Suppressor macrophage treated with lipopolysaccharide for 1 hour (primary cell): ENCODE measurements at regions not wholly inside any gene's neighbourhood (a gene's known extent, or its start where the extent isn't known, plus 50 kb on each side); places are given as distances from the start of the nearest gene placed in this dataset.
"Not testable (repeated sequence)": the region's sequence is repeated elsewhere in the genome, so short reads cannot be mapped to it uniquely, and the experiment has no call there.

Experiments used
- DNase-seq, 3 donors: peaks; one replicate each; pipeline ENCODE4 v3.0.0-alpha.2; 2020 to 2022

- peak in 1 of 3 donors; percentile 58 for DNase-seq
Observed at GRCh38 chr22:46026899-46027210, 49.9 kb upstream of the WNT7B start.

GRCh38 chr22:46027211-46028105 is 50.5 kb upstream of the WNT7B start:
- peak; percentile 69 to 87 (median 71) for DNase-seq

- DNase-seq, result no peak
Observed at GRCh38 chr22:46028106-46028991, 51.4 kb upstream of the WNT7B start.

DNA sequence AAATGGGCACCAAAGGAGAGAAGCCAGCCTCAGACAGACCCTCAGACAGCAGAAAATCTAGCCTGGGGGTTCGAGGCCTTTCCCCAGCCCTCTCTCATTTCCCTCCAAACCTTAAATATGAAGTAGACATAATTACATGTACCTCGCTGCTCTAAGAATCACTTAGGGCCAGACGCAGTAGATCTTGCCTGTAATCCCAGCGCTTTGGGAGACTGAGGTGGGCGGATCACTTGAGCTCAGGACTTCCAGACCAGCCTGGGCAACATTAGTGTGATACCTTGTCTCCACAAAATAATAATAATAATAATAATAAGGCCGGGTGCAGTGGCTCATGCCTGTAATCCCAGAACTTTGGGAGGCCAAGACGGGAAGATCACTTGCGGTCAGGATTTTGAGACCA is 52.1 kb upstream of the WNT7B start:
- DNase-seq, result no peak

DNA sequence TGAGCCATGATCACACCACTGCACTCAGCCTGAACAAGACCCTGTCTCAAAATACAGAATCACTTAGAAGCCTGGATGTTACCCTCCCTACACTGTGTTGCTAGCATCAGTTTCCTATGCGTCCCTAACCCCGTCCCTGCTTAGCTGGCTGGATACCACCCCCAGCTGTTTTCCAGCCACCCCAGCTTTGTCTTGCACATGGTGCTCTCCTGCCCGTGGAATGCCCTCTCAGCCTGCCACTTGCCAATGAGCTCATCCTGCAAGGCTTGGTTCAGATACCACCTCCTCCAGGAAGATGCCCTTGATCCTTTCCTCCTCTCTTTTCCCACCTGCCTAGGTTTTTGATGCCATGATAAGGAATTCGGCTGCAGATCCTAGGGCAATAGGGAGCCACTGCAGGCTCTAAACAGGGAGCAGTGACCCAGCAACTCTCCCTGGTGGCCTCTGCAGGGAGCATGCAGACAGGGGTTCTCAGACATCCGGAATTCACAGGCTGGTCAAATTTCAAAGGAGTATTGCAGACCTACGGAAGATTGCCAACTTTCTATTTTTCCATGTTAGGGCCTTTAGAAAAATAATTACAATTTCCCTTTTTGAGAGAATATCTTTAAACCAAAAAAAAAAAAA is 52.7 kb upstream of the WNT7B start:
- no peak for DNase-seq

DNA sequence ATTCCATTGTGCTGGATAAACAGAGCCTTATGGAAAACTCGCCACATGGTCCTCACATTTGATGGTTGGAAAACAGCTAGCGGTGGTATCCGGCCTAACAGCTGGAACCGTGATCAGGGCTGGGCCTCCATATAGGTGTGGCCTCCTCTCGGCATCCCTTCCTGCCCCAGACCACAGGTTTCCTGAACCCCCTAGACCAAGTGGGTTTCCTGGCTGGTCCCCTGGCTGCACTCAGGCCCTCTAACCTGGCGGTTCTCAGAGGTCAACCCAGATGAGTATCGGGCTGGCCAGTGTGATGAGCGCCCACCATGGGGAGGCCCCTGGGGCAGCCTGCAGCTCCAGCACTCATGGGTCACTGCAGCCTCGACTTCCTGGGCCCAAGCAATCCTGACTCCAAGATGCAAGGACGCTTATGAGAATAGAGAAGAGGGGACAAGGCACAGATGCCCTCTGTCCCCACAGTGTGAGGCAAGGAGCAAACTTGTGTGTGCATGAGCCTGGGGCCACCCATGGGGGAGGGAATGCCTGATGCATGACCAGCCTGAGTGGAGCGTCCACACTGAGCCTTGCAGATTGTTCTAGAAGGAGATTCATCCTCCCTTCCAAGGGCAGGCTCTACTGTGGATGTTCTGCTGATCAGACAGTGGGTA is 53.4 kb upstream of the WNT7B start:
- no peak for DNase-seq

GRCh38 chr22:46031066-46031465 is 54.1 kb upstream of the WNT7B start:
- DNase-seq, result no peak

GRCh38 chr22:46031557-46031956 is 54.6 kb upstream of the WNT7B start:
- no peak for DNase-seq

DNA sequence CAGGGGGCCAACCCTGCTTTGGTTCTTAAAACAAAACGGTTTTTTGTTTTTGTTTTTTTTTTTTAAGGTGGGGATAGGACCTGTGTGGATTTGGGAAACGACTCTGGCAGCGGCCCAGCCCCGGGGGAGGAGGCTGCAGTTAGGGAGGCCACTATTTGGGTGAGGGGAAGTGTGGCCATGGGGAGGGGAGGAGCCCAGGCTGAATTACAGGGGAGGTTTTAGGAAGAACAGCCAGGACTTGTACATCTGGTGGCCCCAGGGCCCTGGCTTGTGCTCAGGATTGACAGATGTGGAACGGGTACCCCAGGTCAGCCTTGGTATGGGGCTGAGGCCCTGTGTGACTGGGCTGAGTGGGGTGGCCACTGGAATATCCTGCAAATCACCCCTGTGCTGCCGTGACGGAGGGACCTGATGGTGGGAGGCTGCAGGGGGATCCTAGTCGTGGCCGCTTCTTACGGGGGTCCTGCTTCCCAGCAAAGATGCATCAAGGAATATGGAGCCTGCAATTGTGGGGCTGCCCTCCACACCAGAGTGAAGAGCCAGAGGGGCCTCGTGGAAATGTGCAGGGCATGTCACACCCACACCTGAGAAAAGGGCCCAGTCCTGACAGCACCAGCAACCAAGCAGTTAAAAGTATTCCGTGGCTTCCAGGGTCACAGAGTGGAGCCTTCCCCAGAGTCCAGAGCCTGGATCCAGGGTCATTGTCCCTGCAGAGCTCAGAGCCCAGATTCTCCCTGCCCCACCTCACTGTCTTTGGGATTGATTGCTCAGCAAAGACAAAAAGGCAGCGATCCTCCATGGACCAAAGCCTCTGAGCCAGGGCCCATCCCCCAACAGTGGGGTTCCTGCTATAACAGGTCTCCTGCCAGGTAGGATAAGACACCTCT is 55.2 kb upstream of the WNT7B start:
- DNase-seq, result no peak

- DNase-seq, result no peak
Observed at GRCh38 chr22:46033256-46034200, 56.6 kb upstream of the WNT7B start.

- not testable (repeated sequence) for DNase-seq
Observed at GRCh38 chr22:46034480-46034879, 57.5 kb upstream of the WNT7B start.

GRCh38 chr22:46035380-46035741 is 58.4 kb upstream of the WNT7B start:
- no peak for DNase-seq

DNA sequence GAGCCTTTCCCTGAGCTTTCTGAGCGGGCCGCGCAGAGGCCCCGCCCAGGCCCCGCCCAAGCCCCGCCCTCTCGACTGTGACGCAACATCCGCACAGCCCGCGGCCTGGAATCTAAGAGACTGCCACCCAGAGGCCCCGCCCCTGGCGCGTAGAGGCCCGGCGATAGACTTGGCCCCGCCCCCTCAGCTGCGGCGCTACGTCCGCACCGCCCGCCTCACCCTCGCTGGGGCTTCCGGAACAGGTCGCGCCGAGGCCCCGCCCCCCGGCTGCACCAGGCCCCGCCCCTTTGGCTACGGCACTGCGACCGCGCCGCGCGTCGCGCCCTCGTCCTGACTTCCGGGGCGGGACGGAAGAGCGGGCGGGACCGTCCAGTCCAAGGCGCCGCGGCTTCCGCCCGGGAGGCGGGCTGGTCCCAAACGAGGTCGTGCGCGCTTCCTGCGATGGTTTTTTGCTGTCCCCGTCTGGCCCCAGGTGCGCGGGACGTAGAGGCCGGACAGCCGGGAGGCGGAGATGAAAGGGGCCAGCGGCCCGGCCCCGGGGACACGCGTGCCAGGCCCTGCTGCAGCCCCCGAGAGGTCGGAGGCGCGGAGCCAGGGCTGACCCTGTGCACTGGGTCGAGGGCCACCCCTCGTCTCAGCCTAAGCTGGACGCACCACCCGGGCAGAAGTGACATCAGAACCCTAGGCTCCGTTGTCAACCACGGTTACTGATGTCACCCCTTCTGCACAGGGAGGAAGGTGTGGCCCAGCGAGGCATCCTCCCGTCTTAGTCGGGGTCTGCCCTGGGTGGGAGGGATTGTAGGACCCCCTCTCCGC is 59.0 kb upstream of the WNT7B start:
- DNase-seq, result peak; percentile 100

DNA sequence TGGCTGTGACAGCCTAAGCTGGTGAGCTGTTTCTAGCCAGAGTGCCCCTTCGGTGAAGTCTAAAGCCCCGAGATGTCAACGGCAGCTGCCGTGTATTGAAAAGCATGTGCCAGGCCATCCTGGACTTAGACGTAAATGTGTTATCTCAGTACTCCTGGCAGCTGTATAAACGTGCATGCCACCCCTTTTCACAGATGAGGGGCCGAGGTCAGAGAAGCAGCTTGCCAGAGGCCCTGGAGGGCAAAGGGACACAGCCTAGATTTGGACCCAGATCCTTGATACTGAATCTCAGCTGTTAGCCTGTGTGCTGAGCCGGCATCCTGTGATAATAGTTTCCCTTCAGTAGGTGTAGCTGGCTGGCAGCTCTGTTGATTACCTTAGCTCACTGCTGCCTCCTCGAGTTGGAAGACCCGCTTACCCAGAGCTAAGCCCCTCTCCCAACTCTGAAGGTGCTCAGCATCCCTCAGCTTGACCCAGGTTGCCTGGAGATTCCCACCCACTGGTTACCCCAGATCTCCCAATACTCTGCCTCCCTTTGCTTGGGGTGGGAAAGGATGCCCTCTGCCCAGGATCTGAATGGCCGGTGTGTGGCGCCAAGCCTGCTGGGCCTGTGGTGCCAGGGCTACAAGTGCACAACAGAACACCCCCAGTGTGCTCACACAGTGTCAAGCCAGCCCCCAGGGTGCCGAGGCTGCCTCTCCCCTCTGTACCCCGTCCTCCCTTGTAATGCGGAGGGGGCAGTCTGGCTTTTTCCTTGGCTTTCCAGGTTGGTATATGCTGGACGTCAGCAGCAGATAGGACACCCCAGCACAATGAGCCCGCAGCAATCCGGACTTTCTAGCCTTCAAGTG is 59.8 kb upstream of the WNT7B start:
- DNase-seq, result no peak

GRCh38 chr22:46038174-46038487 is 61.2 kb upstream of the WNT7B start:
- DNase-seq, result no peak

- no peak for DNase-seq
Observed at GRCh38 chr22:46038516-46039430, 61.8 kb upstream of the WNT7B start.

DNA sequence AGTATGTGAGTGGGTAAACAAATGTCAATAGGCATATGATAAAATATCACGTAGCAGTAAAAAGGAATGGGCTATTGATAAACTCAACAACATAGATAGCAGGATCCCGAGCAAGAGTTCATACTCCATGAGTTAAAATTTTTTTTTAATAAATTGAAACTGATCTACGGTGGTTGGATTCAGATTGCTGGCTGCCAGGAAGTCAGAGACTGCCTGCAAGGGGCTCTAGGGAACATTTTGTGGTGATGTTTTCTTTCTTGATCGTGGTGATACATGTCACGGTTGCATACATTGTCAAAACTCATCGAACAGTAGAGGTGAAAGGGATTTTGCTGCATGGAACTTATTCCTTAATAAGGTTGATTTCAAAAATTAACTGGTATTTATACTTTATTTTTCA is 62.6 kb upstream of the WNT7B start:
- no peak for DNase-seq
